ENCODE measurements at regions not wholly inside any gene's neighbourhood (a gene's known extent, or its start where the extent isn't known, plus 50 kb on each side); places are given as distances from the start of the nearest gene placed in this dataset.

DNA sequence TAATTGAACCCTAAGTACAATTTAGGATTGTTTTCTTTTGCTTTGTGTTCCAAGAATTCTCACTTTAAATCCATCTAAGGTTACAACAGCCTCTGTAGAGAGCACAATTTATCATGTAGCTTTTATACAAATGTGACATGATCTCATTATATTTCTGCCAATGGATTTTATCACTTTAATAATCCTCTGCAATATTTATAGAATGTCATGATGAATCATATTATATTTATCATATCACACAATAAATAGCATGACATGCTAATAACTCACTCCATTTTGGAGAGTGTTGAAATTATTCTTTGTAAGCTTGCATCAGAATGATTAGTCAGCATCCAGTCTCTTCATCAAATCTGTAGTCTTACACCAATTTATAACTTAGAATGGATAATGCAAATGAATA, 280.6 kb upstream of the ZNF717 start:
- no peak for DNase-seq (ENCODE audit: low spot score)

DNA sequence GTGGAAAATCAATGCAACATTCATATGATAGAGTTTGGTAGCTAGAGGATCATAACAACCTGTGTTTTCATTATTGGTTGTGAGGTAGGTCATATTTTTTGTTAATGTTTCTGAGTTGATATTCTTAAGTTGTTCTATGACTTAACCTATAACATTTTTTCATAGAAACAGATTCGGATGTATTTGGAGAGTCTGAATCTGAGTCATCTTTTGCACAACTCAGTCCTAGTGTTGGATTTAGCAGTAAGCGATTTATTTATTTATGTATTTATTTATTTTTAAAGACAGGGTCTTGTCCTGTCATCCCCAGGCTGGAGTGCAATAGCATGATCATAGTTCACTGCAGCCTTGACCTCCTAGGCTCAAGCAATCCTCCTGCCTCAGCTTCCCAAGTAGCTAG, 292.8 kb upstream of the ZNF717 start:
- DNase-seq (ENCODE audit: low spot score): no peak

GRCh38 chr3:76083992-76084391, 298.6 kb upstream of the ZNF717 start:
- no peak for DNase-seq (ENCODE audit: low spot score)

DNA sequence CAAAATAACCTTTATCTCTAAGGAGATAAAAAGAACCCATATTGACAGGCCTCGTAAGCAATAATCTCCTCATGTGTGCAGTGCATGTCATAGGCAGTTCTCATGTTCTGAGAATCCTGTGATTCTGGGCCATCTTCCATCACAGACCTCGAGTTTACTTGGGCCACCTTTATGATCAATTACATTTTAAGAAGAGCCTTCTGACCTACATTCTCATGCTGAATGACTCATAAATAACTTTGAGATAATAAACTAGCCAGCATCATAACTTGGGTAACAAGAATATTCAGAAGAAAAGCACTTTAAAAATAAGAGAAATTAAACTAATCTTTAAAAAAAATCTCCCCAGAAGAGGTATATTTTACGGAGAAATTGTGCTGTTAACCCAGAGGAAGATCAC, 310.7 kb upstream of the ZNF717 start:
- DNase-seq (ENCODE audit: low spot score): no peak

DNA sequence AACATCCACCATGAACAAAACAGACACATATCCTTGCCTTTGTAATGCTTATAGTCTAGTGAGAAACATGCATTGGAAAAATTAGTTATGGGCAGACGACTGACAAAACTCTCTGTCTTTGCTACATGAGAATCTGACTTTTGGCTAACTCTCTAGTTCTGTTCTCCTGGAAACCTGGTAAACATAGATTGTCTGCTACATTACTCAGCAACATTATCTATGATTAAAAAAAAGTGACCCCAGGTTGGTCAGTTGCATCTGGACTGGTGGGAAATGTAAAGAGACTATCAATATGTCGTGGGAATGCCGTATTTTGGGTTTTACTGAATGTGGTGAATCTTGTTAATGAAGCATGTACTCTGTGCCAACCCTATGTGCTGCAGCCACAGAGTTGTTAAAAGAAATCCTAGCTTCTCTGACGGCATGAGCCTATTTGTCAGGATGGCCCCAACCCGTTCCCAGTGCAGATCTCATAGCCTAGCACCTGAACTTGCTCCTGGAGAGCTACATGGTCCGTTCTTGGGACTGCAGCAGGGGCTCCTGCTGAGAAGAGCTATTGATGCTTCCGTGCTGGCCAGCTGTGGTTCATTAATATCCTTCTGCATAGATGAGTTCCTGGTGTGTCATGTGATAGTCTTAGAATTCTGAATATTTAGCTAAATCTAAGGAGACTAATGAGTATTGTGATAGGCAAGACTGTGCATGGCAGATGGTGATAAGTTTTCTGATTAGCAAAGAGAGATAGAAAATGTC, 311.7 kb upstream of the ZNF717 start:
- no peak for DNase-seq (ENCODE audit: low spot score)

GRCh38 chr3:76097589-76097969, 312.2 kb upstream of the ZNF717 start:
- no peak for DNase-seq (ENCODE audit: low spot score)

DNA sequence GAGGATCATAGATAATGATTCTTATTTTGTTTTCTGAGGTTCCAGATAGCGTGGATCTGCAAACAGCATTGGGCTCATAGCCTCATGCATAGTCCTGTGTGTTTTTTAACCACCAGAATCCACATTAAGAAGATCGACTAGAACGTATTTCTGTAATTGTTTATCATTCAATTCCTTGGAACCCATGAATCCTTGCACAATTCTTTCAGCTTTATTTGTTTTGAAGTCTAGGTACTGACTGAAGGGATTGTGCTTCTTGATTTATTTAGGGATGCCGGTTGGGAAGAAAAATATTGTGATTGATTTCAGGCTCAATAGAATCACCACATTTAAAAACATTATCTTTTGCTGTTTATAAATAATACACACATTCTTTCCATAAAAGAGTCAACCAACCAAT, 314.6 kb upstream of the ZNF717 start:
- DNase-seq (ENCODE audit: low spot score): no peak

DNA sequence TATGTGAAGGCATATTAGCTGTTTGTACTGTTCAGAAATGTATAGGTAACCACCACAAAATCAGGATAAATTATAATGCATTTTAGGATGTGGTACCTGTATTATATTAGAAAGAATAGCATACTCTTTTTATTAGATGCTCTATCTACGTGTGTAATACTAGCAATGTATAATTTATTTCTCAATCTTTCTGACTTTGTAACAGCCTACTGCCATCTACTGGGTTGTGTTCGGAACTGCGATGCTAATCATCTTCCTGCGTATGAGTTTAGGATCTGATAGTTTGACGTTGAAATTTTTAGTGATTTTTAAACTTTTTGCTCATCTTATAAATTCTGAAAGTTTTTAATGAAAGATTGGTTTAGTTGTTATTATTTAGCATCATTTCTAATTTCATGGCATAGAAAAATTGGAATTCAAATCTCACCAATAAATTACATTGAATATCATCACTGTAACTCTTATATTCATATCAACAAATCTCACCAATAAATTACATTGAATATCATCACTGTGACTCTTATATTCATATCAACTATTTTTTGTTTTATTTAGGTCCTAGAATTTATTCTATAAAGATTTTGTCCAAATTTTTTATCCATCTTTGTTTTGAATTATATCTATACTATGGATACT, 322.7 kb upstream of the ZNF717 start:
- peak; percentile 42 for DNase-seq (ENCODE audit: low spot score)

GRCh38 chr3:76111808-76112207, 326.5 kb upstream of the ZNF717 start:
- DNase-seq (ENCODE audit: low spot score): no peak

DNA sequence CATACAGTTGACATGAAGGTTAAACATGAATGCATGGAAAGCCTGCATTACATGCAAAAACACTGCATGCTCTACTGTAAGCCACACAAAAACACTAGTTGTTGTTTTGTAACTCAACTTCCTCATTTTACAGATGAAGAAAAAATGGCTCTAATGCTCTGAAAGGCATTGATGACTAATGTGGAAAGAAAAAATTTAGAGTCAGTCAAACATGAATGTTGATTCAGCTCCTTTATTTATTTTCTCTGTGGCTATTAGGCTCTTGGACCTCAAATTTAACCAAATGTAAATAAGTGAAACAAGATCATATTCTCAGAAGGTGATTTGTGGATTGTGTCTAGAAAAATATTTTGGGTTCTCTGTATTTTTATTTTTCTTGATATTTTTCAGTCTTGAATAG, 336.7 kb upstream of the ZNF717 start:
- DNase-seq (ENCODE audit: low spot score): no peak

DNA sequence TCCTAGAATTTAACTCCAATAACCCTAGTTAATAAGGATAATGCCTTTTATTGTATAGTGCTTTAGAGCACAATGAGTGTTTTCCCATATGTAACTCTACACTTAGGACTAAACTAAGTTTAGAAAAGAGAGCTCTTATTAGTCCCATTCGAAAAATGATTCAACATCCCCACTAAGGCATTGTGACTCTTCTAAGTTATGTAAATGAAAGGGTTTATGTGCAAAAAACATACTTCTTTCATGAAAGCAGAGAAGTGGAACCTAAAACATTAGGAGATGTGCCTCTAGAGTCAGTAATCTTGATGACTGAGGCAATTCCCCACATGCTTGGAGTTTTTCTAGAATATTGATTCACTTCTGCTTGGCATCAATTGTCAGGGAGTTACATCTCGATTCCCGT, 344.1 kb upstream of the ZNF717 start:
- DNase-seq (ENCODE audit: low spot score): no peak

GRCh38 chr3:76131396-76132153, 346.2 kb upstream of the ZNF717 start:
- no peak for DNase-seq (ENCODE audit: low spot score)

DNA sequence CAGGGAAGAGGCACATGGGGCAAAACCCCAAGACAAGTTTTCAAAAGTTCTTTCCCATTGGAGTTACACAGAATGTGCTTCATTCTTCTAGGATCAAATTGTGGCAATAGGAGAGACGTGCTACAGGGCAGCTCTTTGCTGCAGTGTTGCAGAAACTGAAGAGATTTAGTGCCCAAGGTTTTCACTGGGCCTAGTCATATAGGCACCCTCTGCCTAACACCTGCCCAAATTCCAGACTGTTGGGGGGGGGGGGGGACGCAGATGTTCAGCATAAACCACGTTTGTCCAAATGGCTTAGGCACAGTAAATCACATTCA, 346.8 kb upstream of the ZNF717 start:
- no peak for DNase-seq (ENCODE audit: low spot score)

- DNase-seq (ENCODE audit: low spot score): no peak
Measured at GRCh38 chr3:76134166-76134565, 348.8 kb upstream of the ZNF717 start.

- DNase-seq (ENCODE audit: low spot score): no peak
Measured at GRCh38 chr3:76138921-76139320, 353.6 kb upstream of the ZNF717 start.

- DNase-seq (ENCODE audit: low spot score): no peak
Measured at GRCh38 chr3:76147846-76148245, 362.5 kb upstream of the ZNF717 start.

GRCh38 chr3:76152028-76152427, 366.7 kb upstream of the ZNF717 start:
- no peak for DNase-seq (ENCODE audit: low spot score)

GRCh38 chr3:76161856-76162255, 376.5 kb upstream of the ZNF717 start:
- DNase-seq (ENCODE audit: low spot score): no peak

- no peak for DNase-seq (ENCODE audit: low spot score)
Measured at GRCh38 chr3:76171647-76172046, 386.3 kb upstream of the ZNF717 start.

- DNase-seq (ENCODE audit: low spot score): no peak
Measured at GRCh38 chr3:76177610-76178009, 392.3 kb upstream of the ZNF717 start.

DNA sequence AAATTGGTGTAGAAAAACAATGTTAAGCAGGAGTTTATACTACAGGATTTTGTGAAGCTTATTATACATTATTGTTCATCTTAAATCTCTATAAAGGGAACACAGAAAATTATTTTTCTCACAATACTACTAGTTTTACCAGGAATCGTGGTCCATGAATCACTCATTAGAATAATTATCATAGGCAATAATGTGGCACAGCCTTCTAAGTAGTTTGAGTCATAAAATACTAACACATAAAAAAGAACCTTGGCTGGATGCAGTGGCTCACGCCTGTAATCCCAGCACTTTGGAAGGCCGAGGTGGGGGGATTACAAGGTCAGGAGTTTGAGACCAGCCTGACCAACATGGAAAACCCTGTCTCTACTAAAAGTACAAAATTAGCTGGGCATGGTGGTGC, 393.1 kb upstream of the ZNF717 start:
- DNase-seq (ENCODE audit: low spot score): no peak

DNA sequence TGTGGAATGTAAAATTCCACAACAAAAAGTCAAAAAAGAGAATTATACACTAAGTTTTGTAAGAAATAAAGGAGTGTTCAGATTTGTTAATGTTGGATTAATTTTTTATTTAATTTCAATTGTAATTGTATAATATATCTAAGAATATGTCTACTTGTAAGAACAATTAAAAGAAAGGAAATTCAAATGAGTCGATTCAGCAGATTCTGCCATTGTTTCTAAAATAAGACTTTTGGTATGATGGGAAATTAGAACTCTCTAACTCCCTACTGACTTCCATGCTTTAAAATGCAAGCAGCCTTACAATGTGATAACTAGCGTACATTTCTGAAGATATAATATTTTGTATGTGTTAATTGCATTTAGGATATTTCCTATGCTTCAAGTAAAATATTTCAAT, 395.9 kb upstream of the ZNF717 start:
- no peak for DNase-seq (ENCODE audit: low spot score)

DNA sequence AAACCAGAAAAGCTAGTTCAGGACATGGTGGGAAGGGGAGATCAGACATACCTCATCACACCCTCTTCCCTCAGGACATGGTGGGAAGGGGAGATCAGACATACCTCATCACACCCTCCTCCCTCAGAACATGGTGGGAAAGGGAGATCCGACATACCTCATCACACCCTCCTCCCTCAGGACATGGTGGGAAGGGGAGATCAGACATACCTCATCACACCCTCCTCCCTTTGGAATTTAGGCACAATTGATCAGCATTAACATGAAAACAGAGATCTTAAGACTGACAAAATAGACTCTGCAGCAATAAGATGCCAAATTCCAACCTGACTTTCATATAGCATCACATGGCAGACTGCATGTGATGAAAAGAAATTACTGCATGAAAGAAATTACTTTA, 412.7 kb upstream of the ZNF717 start:
- DNase-seq (ENCODE audit: low spot score): no peak

DNA sequence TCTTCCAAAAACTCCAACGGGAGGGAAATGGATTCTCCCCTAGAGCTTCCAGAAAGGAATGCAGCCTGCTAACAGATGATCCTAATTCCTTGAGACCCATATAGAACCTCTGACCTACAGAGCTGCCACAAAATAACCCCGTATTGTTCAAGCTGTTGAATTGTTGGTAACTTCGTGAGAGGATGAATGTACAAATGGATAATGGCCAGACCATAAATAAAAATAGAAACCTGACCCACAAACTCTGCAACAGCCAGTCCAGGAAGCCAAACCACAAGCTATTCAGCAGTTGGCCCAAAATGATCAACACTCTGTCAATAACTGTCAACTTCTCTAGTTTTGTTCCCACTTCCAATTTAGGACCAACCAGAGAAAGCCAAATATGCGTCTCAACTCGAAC, 414.0 kb upstream of the ZNF717 start:
- no peak for DNase-seq (ENCODE audit: low spot score)

Measured in D341Med (cell line).